Nephron progenitor cell (in vitro differentiated cells): ENCODE measurements at regions not wholly inside any gene's neighbourhood (a gene's known extent, or its start where the extent isn't known, plus 50 kb on each side); places are given as distances from the start of the nearest gene placed in this dataset.

ENCODE experiments used
- DNase-seq: peaks from one replicate; pipeline ENCODE4 v3.0.0; 2021
- H3K27ac Mint-ChIP-seq: 2 replicates; pipeline ENCODE4 v1.8.0; 2021; ENCODE audit warnings: mild to moderate bottlenecking, moderate library complexity, mixed read lengths
- H3K27me3 Mint-ChIP-seq: 2 replicates; pipeline ENCODE4 v1.8.0; 2021; ENCODE audit warnings: mild to moderate bottlenecking, low read depth, mixed read lengths; ENCODE audit not compliant: poor library complexity
- H3K36me3 Mint-ChIP-seq: 2 replicates; pipeline ENCODE4 v1.8.0; 2021; ENCODE audit warnings: low read depth, mixed read lengths
- H3K4me1 Mint-ChIP-seq: 2 replicates; pipeline ENCODE4 v1.8.0; 2021; ENCODE audit warnings: mixed read lengths
- H3K4me3 Mint-ChIP-seq: 2 replicates; pipeline ENCODE4 v1.8.0; 2021; ENCODE audit warnings: mild to moderate bottlenecking, moderate library complexity, mixed read lengths
- H3K9me3 Mint-ChIP-seq: 2 replicates; pipeline ENCODE4 v1.8.0; 2021; ENCODE audit warnings: mild to moderate bottlenecking, moderate library complexity, mixed read lengths
- TF ChIP-seq, protein P1 (sequence below): fragments of 200-600 bp; sonication (generic); IDR thresholded peaks from 2 replicates; pipeline ENCODE4 v1.5.0; 2021; ENCODE audit warnings: antibody characterized with exemption

DNA sequence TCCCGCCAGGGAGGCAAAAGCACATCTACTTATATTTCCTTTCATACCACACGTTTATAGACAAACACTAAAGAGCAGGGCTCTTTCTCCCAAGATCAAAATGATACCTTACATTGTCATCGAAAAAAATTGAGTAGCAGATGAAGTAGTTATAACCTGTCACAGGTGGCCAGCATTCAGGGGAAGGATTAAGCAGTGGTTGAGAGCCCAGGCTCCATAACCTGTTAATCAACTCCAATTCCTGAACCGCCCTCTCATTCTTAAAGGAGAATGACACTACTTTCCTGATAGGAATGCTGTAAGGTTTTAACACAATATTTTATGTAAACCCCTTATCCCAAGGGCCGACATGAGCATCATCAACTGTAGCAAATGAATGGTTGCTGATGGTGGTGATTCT, 268.9 kb upstream of the KCNIP4 start:
- Mint-ChIP-seq H3K27ac (peak overlapping the region; percentile 13), H3K4me3 (no peak overlapping the region), H3K36me3 (no peaks in the 10 kb centered on the region), H3K27me3 (peaks cover 9% of the 10 kb centered on the region), H3K9me3 (no peaks in the 10 kb centered on the region), H3K4me1 (peaks cover 6% of the 10 kb centered on the region)
- DNase-seq, result no peak
- TF ChIP-seq, protein P1, sequence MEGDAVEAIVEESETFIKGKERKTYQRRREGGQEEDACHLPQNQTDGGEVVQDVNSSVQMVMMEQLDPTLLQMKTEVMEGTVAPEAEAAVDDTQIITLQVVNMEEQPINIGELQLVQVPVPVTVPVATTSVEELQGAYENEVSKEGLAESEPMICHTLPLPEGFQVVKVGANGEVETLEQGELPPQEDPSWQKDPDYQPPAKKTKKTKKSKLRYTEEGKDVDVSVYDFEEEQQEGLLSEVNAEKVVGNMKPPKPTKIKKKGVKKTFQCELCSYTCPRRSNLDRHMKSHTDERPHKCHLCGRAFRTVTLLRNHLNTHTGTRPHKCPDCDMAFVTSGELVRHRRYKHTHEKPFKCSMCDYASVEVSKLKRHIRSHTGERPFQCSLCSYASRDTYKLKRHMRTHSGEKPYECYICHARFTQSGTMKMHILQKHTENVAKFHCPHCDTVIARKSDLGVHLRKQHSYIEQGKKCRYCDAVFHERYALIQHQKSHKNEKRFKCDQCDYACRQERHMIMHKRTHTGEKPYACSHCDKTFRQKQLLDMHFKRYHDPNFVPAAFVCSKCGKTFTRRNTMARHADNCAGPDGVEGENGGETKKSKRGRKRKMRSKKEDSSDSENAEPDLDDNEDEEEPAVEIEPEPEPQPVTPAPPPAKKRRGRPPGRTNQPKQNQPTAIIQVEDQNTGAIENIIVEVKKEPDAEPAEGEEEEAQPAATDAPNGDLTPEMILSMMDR, result no peak

DNA sequence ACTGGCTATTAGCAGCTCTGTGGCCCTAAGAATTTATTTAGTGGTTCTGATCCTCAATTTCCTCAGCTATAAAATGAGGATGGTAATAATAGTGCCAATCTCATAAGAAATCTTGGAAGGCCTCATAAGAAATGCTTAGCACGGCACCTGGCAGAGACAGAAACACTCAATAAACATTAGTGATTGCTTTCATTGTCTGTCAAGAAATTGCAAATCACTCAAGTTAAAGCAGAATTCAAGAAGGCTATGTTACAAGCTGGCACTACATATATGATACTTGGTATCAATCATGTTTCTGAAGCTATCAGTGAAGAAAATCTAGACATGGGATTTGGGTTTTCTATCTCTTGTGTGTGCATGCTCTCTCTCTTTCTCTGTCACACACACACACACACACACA, 267.7 kb upstream of the KCNIP4 start:
- Mint-ChIP-seq H3K27ac (no peak overlapping the region), H3K4me3 (no peak overlapping the region), H3K27me3 (peaks cover 9% of the 10 kb centered on the region), H3K4me1 (peaks cover 6% of the 10 kb centered on the region), H3K9me3 (no peaks in the 10 kb centered on the region), H3K36me3 (no peaks in the 10 kb centered on the region)
- no peak for DNase-seq
- TF ChIP-seq, protein P1, result no peak

DNA sequence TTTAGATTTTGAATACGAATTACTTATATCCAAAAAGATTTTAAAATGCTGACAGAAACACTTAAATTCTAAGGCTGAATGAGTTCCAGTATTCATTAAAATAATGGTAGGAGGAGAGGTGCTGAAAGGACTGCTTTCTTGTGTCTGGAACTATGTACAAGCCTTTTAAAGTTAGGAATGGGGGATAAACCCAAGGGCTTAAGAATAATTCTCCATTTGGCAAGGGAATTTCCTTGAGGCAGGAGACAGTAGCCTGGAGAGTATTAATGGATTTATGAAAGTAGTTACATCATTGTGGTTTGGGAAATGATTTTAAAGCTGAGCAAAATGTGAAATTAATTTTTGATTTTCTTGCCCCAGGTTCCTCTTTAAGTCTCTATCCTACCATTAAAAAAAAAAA, 266.5 kb upstream of the KCNIP4 start:
- no peaks in the 10 kb centered on the region for H3K9me3 Mint-ChIP-seq
- H3K4me3 Mint-ChIP-seq, result no peak overlapping the region

DNA sequence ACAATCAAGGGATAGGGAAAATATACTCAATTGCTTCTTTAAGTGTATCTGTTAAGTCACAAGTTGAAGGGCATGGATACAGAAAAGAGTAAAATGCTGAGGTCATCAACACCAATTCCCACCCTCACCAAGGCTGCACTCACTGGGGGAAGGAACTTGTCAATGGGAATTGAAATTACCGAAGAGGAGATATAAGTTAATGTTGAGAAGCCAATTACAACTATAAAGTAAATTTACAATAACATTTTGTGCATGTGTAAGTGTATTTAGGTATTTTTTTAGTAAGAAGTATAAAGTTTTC, 255.1 kb upstream of the KCNIP4 start:
- peaks cover 3% of the 10 kb centered on the region for H3K27me3 Mint-ChIP-seq
- no peaks in the 10 kb centered on the region for H3K9me3 Mint-ChIP-seq
- no peaks in the 10 kb centered on the region for H3K4me1 Mint-ChIP-seq
- no peak for DNase-seq
- H3K27ac Mint-ChIP-seq, result no peak overlapping the region
- H3K36me3 Mint-ChIP-seq, result no peaks in the 10 kb centered on the region
- no peak overlapping the region for H3K4me3 Mint-ChIP-seq
- TF ChIP-seq, protein P1, result no peak

More for the DNA sequence above, 266.5 kb upstream of the KCNIP4 start:
- TF ChIP-seq, protein P1, result no peak
- Mint-ChIP-seq H3K4me1 (peaks cover 6% of the 10 kb centered on the region), H3K27ac (no peak overlapping the region), H3K27me3 (peaks cover 9% of the 10 kb centered on the region), H3K36me3 (no peaks in the 10 kb centered on the region)
- DNase-seq, result no peak

DNA sequence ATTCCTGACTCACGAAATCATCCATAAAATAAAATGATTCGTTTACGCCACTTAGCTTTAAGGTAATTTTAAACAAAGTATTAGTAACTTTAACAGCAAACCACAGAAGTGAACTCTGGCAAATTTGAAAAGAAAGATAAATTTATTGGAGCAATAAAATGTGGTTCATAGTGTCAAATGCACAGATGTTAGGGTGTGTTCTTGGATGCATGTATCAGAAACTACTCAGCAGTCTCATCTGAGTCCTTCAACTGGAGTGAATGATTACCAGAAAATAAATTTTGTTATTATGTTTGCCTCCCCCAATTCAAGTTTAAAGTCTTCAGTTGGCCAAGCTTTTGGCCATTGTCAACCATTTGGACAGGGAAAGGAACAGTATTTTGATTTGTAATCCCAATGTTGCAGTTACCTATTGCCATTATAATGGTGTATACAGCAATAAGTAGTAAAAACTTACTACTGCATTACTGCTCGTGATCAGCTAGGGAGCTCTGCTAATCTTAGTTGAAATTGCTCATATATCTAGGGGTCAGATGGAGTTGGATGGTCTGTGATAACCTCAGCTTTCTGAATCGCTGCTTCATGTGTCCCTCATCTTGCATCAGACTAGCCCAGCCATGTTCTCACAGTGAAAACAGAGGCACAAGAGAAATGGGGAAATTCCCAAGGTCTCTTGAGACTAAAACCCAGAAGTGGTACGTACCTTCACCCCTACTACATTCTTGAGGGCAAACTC, 254.6 kb upstream of the KCNIP4 start:
- DNase-seq, result no peak
- Mint-ChIP-seq H3K9me3 (no peaks in the 10 kb centered on the region), H3K4me3 (no peak overlapping the region), H3K27ac (no peak overlapping the region), H3K36me3 (no peaks in the 10 kb centered on the region), H3K4me1 (no peaks in the 10 kb centered on the region), H3K27me3 (peaks cover 3% of the 10 kb centered on the region)
- TF ChIP-seq, protein P1, result no peak

DNA sequence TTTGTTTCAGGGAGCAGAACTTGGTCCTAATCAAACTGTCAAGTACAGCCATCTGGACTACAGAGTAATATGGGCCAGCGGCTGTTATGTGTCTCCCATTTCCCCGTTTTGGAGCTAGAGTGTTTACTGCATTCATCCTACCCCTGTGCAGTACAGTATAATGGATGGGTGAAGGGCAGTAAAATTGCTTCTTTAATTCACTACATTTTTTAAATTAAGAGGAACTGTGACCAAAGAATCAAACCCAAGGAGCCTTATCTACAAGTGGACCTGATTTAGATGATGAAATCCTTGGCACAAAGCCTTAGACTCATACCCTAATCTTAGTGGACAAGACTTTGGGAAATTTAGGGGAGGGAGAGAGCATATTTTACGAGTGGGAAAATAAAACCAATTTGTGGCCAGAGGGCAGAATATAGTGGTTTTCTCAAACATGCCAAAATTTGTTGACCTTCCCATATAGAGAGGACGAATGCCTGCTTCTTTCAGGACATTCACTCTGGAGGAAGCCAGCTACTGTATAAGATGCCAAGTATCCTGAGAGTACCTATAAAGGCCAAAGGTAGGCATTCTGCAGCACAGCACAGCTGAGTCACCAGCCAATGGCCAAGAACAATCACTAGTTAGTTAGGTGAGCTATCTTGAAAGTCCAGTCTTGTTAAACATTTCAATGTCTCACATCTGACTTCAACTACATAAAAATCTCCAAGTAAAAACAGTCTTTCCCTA, 253.8 kb upstream of the KCNIP4 start:
- Mint-ChIP-seq H3K36me3 (no peaks in the 10 kb centered on the region), H3K27me3 (peaks cover 3% of the 10 kb centered on the region), H3K4me1 (no peaks in the 10 kb centered on the region), H3K4me3 (no peak overlapping the region), H3K27ac (no peak overlapping the region), H3K9me3 (no peaks in the 10 kb centered on the region)
- no peak for DNase-seq
- TF ChIP-seq, protein P1, result no peak
